HepG2 (cell line): ENCODE measurements at regions not wholly inside any gene's neighbourhood (a gene's known extent, or its start where the extent isn't known, plus 50 kb on each side); places are given as distances from the start of the nearest gene placed in this dataset.

Experiments
- EHMT2 ChIP-seq: fragments of 200-600 bp; sonication (generic); IDR thresholded peaks from 2 replicates; pipeline ENCODE4 v1.7.0; 2017; ENCODE audit warnings: antibody characterized with exemption, low read depth, low read length, borderline replicate concordance
- GABPA ChIP-seq, 2 experiments: IDR thresholded peaks; 2 replicates each; pipeline ENCODE4 v1.6.1; 2011 to 2016; ENCODE audit warnings: low read depth in 2 of 2, low read length in 1 of 2, missing biosample characterization in 1 of 2, missing genetic modification characterization in 1 of 2

GRCh38 chr15:26374806-26375205 lies 398.1 kb downstream of the GABRB3 start:
- TF ChIP-seq EHMT2, result no peak
- TF ChIP-seq GABPA (IDR thresholded peaks at IDR 0.05; ENCODE audit: low read depth, low read length), result no peak
- no peak for TF ChIP-seq GABPA (CRISPR knock-in tag; IDR thresholded peaks at IDR 0.05; ENCODE audit: low read depth)
